Spleen (tissue), 7 donors: ENCODE measurements at regions not wholly inside any gene's neighbourhood (a gene's known extent, or its start where the extent isn't known, plus 50 kb on each side); places are given as distances from the start of the nearest gene placed in this dataset.
"Not testable (repeated sequence)": the region's sequence is repeated elsewhere in the genome, so short reads cannot be mapped to it uniquely, and the experiment has no call there.

Experiments
- CTCF ChIP-seq, 11 experiments: fragments of 200-600 bp in 7 of 11; fragments of 450-650 bp in 4 of 11; sonication (generic) in 4 of 11; IDR thresholded peaks in 8 of 11; conservative IDR thresholded peaks in 3 of 11; 1 replicate in 7 of 11; 2 replicates in 4 of 11; pipeline versions ENCODE4 v1.4.0 to v1.8.0; 2016 to 2021; ENCODE audit warnings: antibody characterized with exemption in 11 of 11, inconsistent platforms in 4 of 11, mild to moderate bottlenecking in 1 of 11
- POLR2A ChIP-seq, 3 donors: fragments of 450-650 bp; IDR thresholded peaks; one replicate each; pipeline ENCODE4 v1.5.1; 2017; ENCODE audit warnings: antibody characterized with exemption in 3 of 3, mild to moderate bottlenecking in 1 of 3
- donor health status: DM: no; HTN: no; CAD: no; lungs with moderate emphysema.
- donor health status: DM: no; HTN: no; CAD: no.
- donor health status: DM: no; HTN: no; CAD: no.

GRCh38 chr3:16021801-16022200, 152.7 kb upstream of the GALNT15 start:
- TF ChIP-seq POLR2A (IDR thresholded peaks at IDR 0.05); CTCF (IDR thresholded peaks at IDR 0.05 in 8 of 11, conservative IDR thresholded peaks at IDR 0.05 in 3 of 11): not testable (repeated sequence)
